Astrocyte (in vitro differentiated cells and primary cell): ENCODE measurements at regions not wholly inside any gene's neighbourhood (a gene's known extent, or its start where the extent isn't known, plus 50 kb on each side); places are given as distances from the start of the nearest gene placed in this dataset.
A peak's percentile ranks its signal among the peaks of the same experiment; 100 is the strongest.

Experiments
- DNase-seq: peaks from one replicate; pipeline ENCODE4 v3.0.0-alpha.2; 2010; ENCODE audit warnings: low read depth
- FAIRE-seq: peaks from 2 replicates; lab custom pipeline; 2011; peaks lifted over from hg19 to GRCh38; lab: Jason Lieb, UNC
- H2AFZ ChIP-seq: 2 replicates; pipeline ENCODE4 v1.6.0; 2012; ENCODE audit warnings: low read depth, low read length, inconsistent platforms
- H3K27ac ChIP-seq: 2 replicates; pipeline ENCODE4 v1.5.1; 2011; ENCODE audit warnings: low read depth, low read length, inconsistent platforms
- H3K27me3 ChIP-seq: 2 replicates; pipeline ENCODE4 v1.6.0; 2011; ENCODE audit warnings: low read length, inconsistent platforms; ENCODE audit not compliant: insufficient read depth
- H3K36me3 ChIP-seq: 2 replicates; pipeline ENCODE4 v1.5.1; 2011; ENCODE audit warnings: low read length, inconsistent platforms; ENCODE audit not compliant: insufficient read depth
- H3K4me1 ChIP-seq: 2 replicates; pipeline ENCODE4 v1.5.1; 2011; ENCODE audit warnings: low read length, inconsistent platforms; ENCODE audit not compliant: insufficient read depth
- H3K4me2 ChIP-seq: 2 replicates; pipeline ENCODE4 v1.6.0; 2012; ENCODE audit warnings: low read length, inconsistent platforms
- H3K4me3 ChIP-seq: 2 replicates; pipeline ENCODE4 v1.5.1; 2011; ENCODE audit warnings: low read depth, mild to moderate bottlenecking, low read length, inconsistent platforms; ENCODE audit not compliant: insufficient read depth
- H3K79me2 ChIP-seq: 2 replicates; pipeline ENCODE4 v1.6.0; 2012; ENCODE audit warnings: mild to moderate bottlenecking, low read length, inconsistent platforms; ENCODE audit not compliant: insufficient read depth
- H3K9ac ChIP-seq: 2 replicates; pipeline ENCODE4 v1.6.0; 2012; ENCODE audit warnings: mild to moderate bottlenecking, low read length, inconsistent platforms
- H3K9me3 ChIP-seq: 2 replicates; pipeline ENCODE4 v1.5.1; 2012; ENCODE audit warnings: low read depth, mild to moderate bottlenecking, low read length, inconsistent platforms; ENCODE audit not compliant: insufficient read depth
- H4K20me1 ChIP-seq: 2 replicates; pipeline ENCODE4 v1.6.0; 2012; ENCODE audit warnings: low read length, inconsistent platforms; ENCODE audit not compliant: insufficient read depth
- H3K27ac Mint-ChIP-seq: one replicate; pipeline ENCODE4 v1.8.0; 2021; ENCODE audit warnings: mild to moderate bottlenecking, mixed read lengths; ENCODE audit not compliant: unreplicated experiment
- H3K27me3 Mint-ChIP-seq: one replicate; pipeline ENCODE4 v1.8.0; 2021; ENCODE audit warnings: low read depth, mixed read lengths; ENCODE audit not compliant: unreplicated experiment
- H3K36me3 Mint-ChIP-seq: one replicate; pipeline ENCODE4 v1.8.0; 2021; ENCODE audit warnings: low read depth, mixed read lengths; ENCODE audit not compliant: unreplicated experiment
- H3K4me1 Mint-ChIP-seq: one replicate; pipeline ENCODE4 v1.8.0; 2021; ENCODE audit warnings: low read depth, mixed read lengths; ENCODE audit not compliant: unreplicated experiment
- H3K4me3 Mint-ChIP-seq: one replicate; pipeline ENCODE4 v1.8.0; 2021; ENCODE audit warnings: mild to moderate bottlenecking, moderate library complexity, mixed read lengths; ENCODE audit not compliant: unreplicated experiment
- H3K9me3 Mint-ChIP-seq: one replicate; pipeline ENCODE4 v1.8.0; 2021; ENCODE audit warnings: mild to moderate bottlenecking, mixed read lengths; ENCODE audit not compliant: unreplicated experiment
- CTCF ChIP-seq: IDR thresholded peaks from 2 replicates; pipeline ENCODE4 v1.5.1; 2011; ENCODE audit warnings: low read depth, mild to moderate bottlenecking, inconsistent platforms, low read length, moderate library complexity; ENCODE audit not compliant: insufficient read depth
- EZH2 ChIP-seq: IDR thresholded peaks from 2 replicates; pipeline ENCODE4 v1.6.1; 2012; ENCODE audit warnings: mild to moderate bottlenecking, low read length, inconsistent platforms; ENCODE audit not compliant: insufficient read depth

GRCh38 chr12:78398750-78399149, 465.8 kb upstream of the SYT1 start:
- Mint-ChIP-seq H3K27ac (no peak overlapping the region), H3K4me1 (peaks cover 11% of the 10 kb centered on the region), H3K4me3 (no peak overlapping the region), H3K36me3 (no peaks in the 10 kb centered on the region), H3K9me3 (no peaks in the 10 kb centered on the region), H3K27me3 (no peaks in the 10 kb centered on the region)
- no peaks in the 10 kb centered on the region for H3K27me3 ChIP-seq
- no peak overlapping the region for H3K9ac ChIP-seq
- H3K36me3 ChIP-seq = no peaks in the 10 kb centered on the region
- no peak overlapping the region for H3K27ac ChIP-seq
- H3K4me1 ChIP-seq = peaks cover 8% of the 10 kb centered on the region
- H2AFZ ChIP-seq = no peak overlapping the region
- no peaks in the 10 kb centered on the region for H3K9me3 ChIP-seq
- FAIRE-seq = no peak
- H3K4me2 ChIP-seq = no peak overlapping the region
- no peak overlapping the region for H3K4me3 ChIP-seq
- H3K79me2 ChIP-seq = no peaks in the 10 kb centered on the region
- no peak for TF ChIP-seq CTCF
- TF ChIP-seq EZH2 = no peak
- H4K20me1 ChIP-seq = no peaks in the 10 kb centered on the region
- DNase-seq = no peak

- Mint-ChIP-seq H3K36me3 (no peaks in the 10 kb centered on the region), H3K9me3 (no peaks in the 10 kb centered on the region), H3K4me1 (peaks cover 21% of the 10 kb centered on the region), H3K27me3 (no peaks in the 10 kb centered on the region), H3K4me3 (peak overlapping the region; percentile 5), H3K27ac (peak overlapping the region; percentile 49)
- Histone ChIP-seq H3K9me3 (no peaks in the 10 kb centered on the region), H3K4me1 (peaks cover 8% of the 10 kb centered on the region), H3K36me3 (no peaks in the 10 kb centered on the region), H3K27me3 (no peaks in the 10 kb centered on the region), H3K79me2 (no peaks in the 10 kb centered on the region), H3K27ac (no peak overlapping the region), H4K20me1 (no peaks in the 10 kb centered on the region), H3K4me3 (no peak overlapping the region), H2AFZ (no peak overlapping the region), H3K4me2 (peak overlapping the region; percentile 65), H3K9ac (no peak overlapping the region)
- FAIRE-seq = no peak
- DNase-seq = peak; percentile 12
- TF ChIP-seq CTCF = no peak
- TF ChIP-seq EZH2 = no peak
Measured at GRCh38 chr12:78402366-78403134, 462.0 kb upstream of the SYT1 start.

- H3K4me2 ChIP-seq = peak overlapping the region; percentile 65
Measured at GRCh38 chr12:78403136-78403535, 461.4 kb upstream of the SYT1 start.

More at GRCh38 chr12:78403136-78403535, 461.4 kb upstream of the SYT1 start:
- TF ChIP-seq EZH2 (no peak), CTCF (no peak)
- Mint-ChIP-seq H3K27ac (peak overlapping the region; percentile 49), H3K4me3 (peak overlapping the region; percentile 7), H3K27me3 (no peaks in the 10 kb centered on the region), H3K4me1 (peaks cover 23% of the 10 kb centered on the region), H3K9me3 (no peaks in the 10 kb centered on the region), H3K36me3 (no peaks in the 10 kb centered on the region)
- H3K9me3 ChIP-seq = no peaks in the 10 kb centered on the region
- H2AFZ ChIP-seq = no peak overlapping the region
- H3K9ac ChIP-seq = no peak overlapping the region
- H3K79me2 ChIP-seq = no peaks in the 10 kb centered on the region
- no peaks in the 10 kb centered on the region for H4K20me1 ChIP-seq
- no peak overlapping the region for H3K4me3 ChIP-seq
- H3K4me1 ChIP-seq = peaks cover 8% of the 10 kb centered on the region
- DNase-seq = peak; percentile 94
- no peaks in the 10 kb centered on the region for H3K36me3 ChIP-seq
- FAIRE-seq = peak; percentile 97
- H3K27ac ChIP-seq = no peak overlapping the region
- H3K27me3 ChIP-seq = no peaks in the 10 kb centered on the region
